GM19395 (cell line): ENCODE measurements at regions not wholly inside any gene's neighbourhood (a gene's known extent, or its start where the extent isn't known, plus 50 kb on each side); places are given as distances from the start of the nearest gene placed in this dataset.
"Not testable (repeated sequence)": the region's sequence is repeated elsewhere in the genome, so short reads cannot be mapped to it uniquely, and the experiment has no call there.

Experiments
- ATAC-seq: cut with Tn5 transposase; IDR thresholded peaks from one replicate; pipeline ENCODE4 v1.9.1; 2021; ENCODE audit warnings: mild to moderate bottlenecking, moderate library complexity; ENCODE audit not compliant: unreplicated experiment

DNA sequence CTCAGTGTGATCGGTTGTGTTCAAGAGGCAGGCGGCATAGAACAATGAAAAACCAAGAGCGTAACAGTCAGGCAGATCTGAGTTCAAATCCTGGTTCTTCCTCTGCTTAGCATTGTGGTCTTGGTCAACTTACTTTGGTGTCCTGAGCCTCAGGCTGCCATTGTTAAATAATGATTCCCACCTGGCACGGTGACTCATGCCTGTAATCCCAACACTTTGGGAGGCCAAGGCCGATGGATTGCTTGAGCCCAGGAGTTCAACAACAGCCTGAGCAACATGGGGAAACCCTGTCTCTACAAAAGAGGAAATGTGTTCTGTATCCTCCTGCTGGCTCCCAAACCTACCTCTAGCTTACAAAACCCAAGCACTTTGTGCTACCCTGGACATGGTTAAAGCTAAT lies 129.0 kb upstream of the STX18 start:
- no peak for ATAC-seq

GRCh38 chr4:4668355-4669210 lies 126.7 kb upstream of the STX18 start:
- ATAC-seq: no peak

GRCh38 chr4:4667622-4668081 lies 125.8 kb upstream of the STX18 start:
- ATAC-seq: no peak

- no peak for ATAC-seq
Measured at GRCh38 chr4:4666693-4667621, 125.1 kb upstream of the STX18 start.

GRCh38 chr4:4666187-4666586 lies 124.3 kb upstream of the STX18 start:
- no peak for ATAC-seq

DNA sequence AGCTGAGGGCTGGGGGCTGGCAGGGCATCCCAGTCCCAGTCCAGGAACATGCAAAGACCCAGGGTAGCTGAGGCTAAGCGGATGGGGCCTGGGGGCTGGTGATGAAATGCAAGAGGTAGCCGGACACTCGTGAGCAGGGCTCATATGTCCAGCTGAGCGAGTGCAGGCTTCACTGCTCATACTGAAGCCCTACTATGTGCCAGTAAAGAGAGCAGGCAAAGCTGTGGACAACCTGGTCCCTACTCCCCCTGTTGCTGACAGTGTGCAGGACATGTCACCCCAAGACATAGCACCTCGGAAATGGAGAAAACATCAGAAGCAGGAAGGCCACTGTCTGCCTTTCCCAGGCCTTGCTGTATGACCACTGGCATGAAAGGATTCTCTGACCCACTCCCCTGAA lies 122.4 kb upstream of the STX18 start:
- no peak for ATAC-seq

DNA sequence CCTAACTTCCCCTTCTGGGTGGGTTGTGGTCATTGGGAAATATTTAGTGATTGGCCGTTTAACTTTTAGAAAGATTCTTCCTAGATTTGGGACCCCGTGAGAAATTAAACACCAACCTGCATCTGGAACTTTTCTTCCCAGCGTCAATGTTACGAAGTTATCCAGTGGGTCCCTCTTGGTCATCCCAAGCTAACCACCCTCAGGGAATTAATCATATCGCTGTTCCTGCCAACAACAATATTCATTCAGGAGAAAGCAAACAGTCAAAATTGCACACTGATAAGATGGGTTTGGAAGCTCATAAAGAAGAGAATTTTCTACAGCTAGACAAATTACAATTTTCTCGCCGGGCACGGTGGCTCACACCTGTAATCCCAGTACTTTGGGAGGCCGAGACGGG lies 121.2 kb upstream of the STX18 start:
- no peak for ATAC-seq

- no peak for ATAC-seq
Measured at GRCh38 chr4:4662230-4662629, 120.4 kb upstream of the STX18 start.

GRCh38 chr4:4659871-4660651 lies 118.2 kb upstream of the STX18 start:
- no peak for ATAC-seq

GRCh38 chr4:4658052-4658451 lies 116.2 kb upstream of the STX18 start:
- ATAC-seq: no peak

GRCh38 chr4:4656977-4657376 lies 115.1 kb upstream of the STX18 start:
- no peak for ATAC-seq

GRCh38 chr4:4655901-4656300 lies 114.1 kb upstream of the STX18 start:
- ATAC-seq: no peak

- ATAC-seq: no peak
Measured at GRCh38 chr4:4655011-4655410, 113.2 kb upstream of the STX18 start.

- ATAC-seq: no peak
Measured at GRCh38 chr4:4651811-4652755, 110.2 kb upstream of the STX18 start.

GRCh38 chr4:4647041-4647440 lies 105.2 kb upstream of the STX18 start:
- ATAC-seq: no peak

DNA sequence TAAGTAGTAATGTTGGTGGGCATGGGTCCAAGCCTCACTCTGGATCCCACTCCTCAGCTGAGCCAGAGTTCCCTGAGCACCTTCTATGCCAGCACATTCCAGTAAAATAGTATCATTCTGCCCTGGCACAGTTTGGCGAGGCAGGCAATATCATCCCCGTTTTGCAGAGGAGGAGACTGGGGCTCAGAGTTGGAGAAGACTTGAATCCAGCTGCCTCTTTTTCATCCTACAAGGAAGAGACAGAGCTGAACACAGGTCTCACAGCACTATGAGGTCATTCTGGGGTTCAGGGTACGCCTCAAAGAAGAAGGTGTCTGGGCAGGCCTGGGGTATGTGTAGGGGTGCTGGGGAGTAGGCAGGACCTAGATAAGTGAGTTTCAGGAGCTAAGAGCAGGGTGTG lies 103.9 kb upstream of the STX18 start:
- no peak for ATAC-seq

DNA sequence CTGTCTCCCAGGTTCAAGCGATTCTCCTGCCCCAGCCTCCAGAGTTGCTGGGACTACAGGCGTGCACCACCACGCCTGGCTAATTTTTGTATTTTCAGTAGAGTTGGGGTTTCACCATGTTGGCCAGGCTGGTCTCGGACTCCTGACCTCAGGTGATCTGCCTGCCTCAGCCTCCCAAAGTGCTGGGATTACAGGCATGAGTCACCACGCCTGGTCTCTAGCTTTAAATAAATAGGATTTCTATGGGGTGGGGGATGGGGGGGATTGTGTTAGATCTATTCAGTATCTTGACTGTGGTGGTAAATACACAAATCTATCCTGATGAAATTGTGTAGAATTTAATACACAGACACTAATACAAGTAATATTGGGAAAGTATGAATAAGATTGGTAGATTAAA lies 102.4 kb upstream of the STX18 start:
- not testable (repeated sequence) for ATAC-seq

- ATAC-seq: not testable (repeated sequence)
Measured at GRCh38 chr4:4643743-4644142, 101.9 kb upstream of the STX18 start.

DNA sequence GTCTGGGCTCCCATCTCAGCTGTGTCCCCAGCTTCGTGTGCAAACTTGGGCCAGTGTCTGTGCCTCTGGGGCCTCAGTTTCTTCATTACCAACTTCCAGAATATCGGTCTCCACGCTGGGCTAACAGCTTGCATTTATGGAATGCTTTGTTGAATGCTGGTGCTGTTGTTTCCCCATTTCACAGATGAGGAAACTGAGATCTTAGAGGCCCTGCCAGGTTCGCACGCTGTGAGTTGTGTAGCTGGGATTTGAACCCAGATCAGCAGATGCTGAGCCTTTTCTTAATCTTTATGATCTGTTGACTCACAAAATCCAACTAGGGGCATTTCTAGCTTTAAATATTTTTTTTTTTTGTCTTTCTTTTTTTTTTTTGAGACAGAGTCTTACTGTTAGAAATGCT lies 101.5 kb upstream of the STX18 start:
- no peak for ATAC-seq

DNA sequence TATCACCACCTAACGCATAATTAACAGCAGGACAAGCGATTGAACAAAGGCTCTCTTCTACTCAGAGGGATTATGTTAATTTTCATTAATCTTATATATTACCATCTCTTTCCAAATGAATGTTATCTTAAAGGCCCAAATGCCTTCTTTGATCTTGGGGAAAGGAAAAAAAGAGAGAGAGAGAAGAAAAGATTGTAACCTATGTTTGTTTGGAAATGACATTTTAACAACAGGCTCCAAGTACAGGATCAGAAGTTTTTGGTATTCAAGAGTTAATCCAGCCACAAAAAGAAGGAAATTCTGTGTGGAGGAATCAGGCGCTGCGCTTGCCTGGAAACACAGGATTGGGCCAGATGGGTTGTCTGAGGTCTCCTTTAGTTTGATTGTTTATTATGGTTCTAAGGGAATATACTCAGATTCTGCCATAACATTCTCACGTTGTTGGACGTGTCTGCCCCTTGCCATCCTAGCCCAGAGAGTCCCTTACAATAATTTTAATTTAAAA lies 100.7 kb upstream of the STX18 start:
- ATAC-seq: no peak
